ENCODE measurements at regions not wholly inside any gene's neighbourhood (a gene's known extent, or its start where the extent isn't known, plus 50 kb on each side); places are given as distances from the start of the nearest gene placed in this dataset.
"Not testable (repeated sequence)": the region's sequence is repeated elsewhere in the genome, so short reads cannot be mapped to it uniquely, and the experiment has no call there.

DNA sequence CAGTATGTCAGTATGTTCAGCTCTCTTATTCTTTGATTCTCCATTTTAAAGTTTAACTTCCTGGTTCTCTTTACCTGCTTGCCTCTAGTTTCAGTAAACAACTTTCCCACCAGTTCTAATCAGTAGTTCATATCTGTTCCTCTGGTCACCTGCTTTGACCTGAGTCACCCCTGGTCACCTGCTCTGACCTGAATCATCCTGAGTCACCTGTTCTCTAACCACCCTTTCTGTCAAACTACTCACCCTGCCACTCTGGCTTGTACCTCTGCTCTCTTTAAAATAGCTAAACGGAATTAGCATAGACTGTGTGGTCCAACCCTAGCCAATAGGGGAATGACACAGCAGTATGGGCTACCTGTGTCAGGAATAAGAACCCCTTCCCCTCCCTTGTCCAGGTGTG, 62.0 kb upstream of the NREP start:
- TF ChIP-seq EZH2 (IDR thresholded peaks at IDR 0.05; ENCODE audit: borderline replicate concordance, low read length) = not testable (repeated sequence)
- TF ChIP-seq, protein P1, sequence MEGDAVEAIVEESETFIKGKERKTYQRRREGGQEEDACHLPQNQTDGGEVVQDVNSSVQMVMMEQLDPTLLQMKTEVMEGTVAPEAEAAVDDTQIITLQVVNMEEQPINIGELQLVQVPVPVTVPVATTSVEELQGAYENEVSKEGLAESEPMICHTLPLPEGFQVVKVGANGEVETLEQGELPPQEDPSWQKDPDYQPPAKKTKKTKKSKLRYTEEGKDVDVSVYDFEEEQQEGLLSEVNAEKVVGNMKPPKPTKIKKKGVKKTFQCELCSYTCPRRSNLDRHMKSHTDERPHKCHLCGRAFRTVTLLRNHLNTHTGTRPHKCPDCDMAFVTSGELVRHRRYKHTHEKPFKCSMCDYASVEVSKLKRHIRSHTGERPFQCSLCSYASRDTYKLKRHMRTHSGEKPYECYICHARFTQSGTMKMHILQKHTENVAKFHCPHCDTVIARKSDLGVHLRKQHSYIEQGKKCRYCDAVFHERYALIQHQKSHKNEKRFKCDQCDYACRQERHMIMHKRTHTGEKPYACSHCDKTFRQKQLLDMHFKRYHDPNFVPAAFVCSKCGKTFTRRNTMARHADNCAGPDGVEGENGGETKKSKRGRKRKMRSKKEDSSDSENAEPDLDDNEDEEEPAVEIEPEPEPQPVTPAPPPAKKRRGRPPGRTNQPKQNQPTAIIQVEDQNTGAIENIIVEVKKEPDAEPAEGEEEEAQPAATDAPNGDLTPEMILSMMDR (conservative IDR thresholded peaks at IDR 0.05 in 1 of 2, IDR thresholded peaks at IDR 0.05 in 1 of 2; ENCODE audit: extremely low read depth in 1 of 2, insufficient read depth in 1 of 2, low read depth in 1 of 2, low read length in 2 of 2) = not testable (repeated sequence)
